ENCODE measurements at regions not wholly inside any gene's neighbourhood (a gene's known extent, or its start where the extent isn't known, plus 50 kb on each side); places are given as distances from the start of the nearest gene placed in this dataset.
"Not testable (repeated sequence)": the region's sequence is repeated elsewhere in the genome, so short reads cannot be mapped to it uniquely, and the experiment has no call there.

DNA sequence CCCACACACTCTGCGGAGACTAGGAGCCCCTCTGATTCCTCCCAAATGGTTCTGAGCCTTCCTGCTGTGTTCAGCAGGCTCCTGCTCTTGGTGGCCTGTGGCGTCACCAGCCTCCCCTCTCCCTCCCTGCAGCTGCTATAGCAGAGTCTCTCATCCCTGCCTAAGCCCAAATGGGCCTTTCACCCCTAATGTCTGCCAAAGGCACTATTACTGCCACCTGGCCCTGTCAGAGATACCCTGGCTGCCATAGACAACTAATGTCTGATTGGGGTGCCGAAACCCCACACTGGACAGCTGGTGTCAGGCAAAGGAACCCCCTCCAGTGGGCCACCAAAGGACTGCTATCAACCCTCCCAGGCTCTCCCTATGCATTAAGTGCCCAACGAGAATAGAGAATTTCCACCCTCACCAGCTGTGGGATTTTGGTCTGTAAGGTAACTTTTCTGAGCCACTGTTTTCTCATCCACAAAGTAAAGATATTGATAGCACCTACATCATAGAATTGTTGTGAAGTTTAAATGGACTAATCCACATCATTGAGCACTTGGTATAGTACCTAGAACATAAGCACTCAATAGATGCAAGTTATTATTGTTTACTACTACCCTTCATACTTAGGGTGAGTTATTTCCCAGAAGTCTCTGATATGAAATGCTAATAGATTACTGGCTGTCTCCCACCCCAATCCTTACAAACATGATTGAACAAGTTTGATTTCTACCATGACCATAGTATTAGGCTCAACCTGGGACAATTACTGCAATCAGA lies 421.3 kb downstream of the MID1IP1 start:
- no peak for DNase-seq (ENCODE audit: low read depth in 2 of 2)

GRCh38 chrX:39226251-39226650 lies 425.0 kb downstream of the MID1IP1 start:
- DNase-seq (ENCODE audit: low read depth in 2 of 2): no peak

DNA sequence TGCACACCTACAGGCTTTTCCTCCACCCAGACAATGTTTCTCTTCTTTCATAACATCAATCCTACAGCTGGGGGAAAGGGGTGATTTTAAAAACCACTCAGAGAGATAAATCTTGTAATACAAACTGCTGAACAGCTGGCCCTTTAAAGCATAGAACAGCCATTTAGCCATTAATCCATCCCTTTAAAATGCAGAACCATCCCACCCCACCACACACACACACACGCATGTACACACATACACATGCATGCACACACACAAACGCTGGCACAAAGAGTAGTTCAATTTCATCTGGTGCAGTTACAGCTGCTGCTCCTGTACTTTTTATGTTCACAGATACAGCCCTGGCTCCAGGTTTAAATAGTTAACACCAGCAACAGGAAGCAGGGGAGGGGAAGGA lies 426.1 kb downstream of the MID1IP1 start:
- DNase-seq (ENCODE audit: low read depth in 2 of 2): no peak

DNA sequence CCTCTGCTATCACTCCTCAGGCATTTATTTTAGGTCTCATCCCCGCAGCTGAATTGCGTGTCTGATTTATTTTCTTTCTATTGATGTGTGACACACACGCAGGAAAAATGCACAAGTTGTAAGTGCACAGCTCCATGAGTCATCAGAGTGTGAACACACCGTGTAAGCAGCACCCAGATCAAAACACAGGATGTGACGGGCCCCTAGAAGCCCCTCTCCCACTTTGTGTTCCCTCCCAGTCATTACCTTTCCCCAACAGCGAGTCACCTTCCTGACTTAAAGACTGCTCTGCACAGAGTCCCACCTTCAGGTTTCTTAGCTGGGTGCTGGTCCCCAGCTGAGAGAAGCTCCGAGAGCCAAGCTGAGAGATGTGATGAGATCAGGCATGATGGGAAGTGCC lies 436.7 kb downstream of the MID1IP1 start:
- no peak for DNase-seq (ENCODE audit: low read depth in 2 of 2)

GRCh38 chrX:39242187-39242586 lies 440.9 kb downstream of the MID1IP1 start:
- no peak for DNase-seq (ENCODE audit: low read depth in 2 of 2)

DNA sequence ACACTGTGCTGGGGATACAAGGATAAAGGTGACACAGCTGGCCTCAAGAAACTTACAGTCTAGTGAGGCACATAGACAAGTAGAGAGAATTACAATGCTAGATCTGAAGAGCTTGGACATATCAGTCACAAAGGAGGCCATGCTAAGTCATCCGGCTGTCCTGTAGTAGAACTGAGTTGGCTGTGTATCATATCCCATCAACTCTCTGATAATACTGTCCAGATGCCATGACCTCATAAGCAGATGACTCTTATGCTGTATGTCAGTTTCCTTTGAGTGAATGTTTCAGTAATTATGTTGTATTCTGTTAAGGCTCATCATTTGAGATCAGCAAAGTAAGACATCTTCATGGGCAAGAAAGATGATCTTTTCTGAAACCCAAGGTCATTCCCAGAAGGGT lies 442.9 kb downstream of the MID1IP1 start:
- DNase-seq (ENCODE audit: low read depth in 2 of 2): no peak

DNA sequence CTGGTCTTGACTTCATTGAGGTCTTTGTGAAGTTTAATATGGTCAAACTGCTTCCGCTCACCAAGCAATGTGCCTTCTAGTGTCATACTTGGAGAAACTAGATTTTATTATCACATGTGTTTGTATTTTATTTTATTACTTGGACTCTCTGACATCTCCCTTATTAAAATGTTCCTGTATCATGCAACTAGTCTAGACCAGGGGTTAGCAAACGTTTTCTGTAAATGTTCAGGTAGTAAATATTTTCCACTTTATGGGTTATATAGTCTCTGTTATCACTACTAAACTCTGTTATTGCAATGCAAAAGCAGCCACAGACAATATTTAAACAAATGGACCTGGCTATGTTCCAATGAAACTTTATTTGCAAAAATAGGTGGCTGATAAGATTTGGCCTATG lies 443.8 kb downstream of the MID1IP1 start:
- DNase-seq (ENCODE audit: low read depth in 2 of 2): no peak

GRCh38 chrX:39247536-39247935 lies 446.3 kb downstream of the MID1IP1 start:
- DNase-seq (ENCODE audit: low read depth in 2 of 2): no peak

DNA sequence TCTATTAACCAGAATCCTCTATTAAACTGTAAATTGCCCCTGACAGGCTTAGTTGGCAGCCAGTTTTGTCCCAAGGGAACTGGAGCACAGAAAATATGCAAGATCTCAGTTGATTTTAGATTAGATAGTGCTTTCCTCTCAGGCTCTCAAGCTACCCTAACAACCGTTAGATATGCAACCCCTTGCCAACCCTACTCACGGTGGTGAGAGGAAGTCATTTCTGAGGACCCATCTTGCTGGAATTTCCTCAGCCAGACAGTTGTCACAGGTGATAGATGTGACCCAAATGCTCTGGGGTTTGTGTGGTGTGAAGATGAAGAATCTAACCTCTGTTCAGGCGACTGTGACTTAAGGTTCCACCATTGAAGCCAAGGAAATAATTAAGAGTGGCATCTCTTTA lies 447.1 kb downstream of the MID1IP1 start:
- no peak for DNase-seq (ENCODE audit: low read depth in 2 of 2)

DNA sequence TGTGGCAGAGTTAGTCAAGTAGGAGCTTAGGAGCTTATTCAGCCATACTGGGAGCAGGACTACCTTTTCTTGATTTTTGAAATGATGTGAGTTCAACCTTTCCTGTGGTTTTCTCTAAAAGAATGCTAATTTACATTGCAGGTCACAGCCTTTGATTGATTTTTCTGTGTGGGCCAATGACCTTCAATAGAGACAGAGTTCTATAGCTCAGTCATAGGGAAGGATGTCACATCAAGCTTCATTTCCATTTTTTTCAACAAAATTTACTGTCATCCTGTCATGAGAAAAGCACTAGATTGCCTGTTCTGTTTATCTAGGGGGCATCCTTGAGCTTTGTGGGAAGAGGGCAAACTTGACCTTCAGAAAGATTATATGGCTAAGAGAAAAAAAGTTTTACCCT lies 448.7 kb downstream of the MID1IP1 start:
- DNase-seq (ENCODE audit: low read depth in 2 of 2): no peak

GRCh38 chrX:39251995-39252394 lies 450.7 kb downstream of the MID1IP1 start:
- DNase-seq (ENCODE audit: low read depth in 2 of 2): no peak

DNA sequence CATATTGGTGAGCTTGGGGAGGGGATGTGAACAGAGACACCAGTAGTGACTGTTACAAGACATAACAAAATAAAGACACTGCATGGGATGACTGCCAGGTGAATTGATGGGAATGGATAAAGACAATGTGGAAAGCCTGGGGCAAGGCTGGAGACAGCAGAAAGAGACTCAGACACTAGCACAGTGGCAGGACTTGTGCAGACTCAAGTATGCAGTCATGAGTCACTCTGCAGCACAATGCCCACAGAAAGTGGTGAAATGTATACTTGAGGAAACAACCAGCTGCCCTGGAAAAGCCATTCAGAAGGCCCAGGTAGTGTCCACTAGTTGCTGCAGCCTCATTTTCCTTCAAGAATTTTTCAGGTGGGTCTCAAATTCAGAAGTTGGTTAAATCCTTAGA lies 452.3 kb downstream of the MID1IP1 start:
- no peak for DNase-seq (ENCODE audit: low read depth in 2 of 2)

GRCh38 chrX:39258331-39258730 lies 457.1 kb downstream of the MID1IP1 start:
- DNase-seq (ENCODE audit: low read depth in 2 of 2): no peak

GRCh38 chrX:39260965-39261364 lies 459.7 kb downstream of the MID1IP1 start:
- DNase-seq (ENCODE audit: low read depth in 2 of 2): no peak

DNA sequence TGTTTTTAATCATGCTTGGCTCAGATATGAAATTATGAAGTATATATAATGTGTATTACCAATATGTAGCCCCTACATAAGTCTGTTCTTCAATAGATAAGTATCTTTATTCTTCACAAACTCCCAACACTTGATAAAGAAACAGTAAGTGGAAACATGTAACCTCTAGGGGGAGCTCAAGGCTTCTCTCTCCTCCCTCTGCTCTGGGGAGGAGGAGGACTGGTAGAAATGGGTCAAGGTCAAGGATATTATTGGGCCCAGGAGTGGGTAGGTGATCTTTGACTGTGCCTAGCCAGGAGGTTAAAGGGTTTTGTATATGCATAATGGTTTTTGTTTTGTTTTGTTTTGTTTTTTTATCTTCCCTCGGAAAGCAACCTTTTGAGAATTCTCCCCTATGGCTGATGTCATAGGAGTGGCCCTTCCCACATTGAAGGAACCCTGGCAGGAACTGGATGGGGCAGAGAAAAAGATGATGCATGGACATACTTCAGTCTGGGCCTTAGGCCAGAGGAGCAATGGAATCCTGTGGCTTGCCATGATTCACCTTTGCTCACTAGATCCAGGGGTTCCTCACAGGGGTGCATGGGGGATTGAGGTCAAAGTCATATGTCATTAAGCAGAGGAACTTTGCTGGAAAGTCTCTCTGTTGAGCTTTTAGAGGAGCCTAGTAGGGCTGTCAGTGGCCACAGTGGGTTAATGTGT lies 460.3 kb downstream of the MID1IP1 start:
- no peak for DNase-seq (ENCODE audit: low read depth in 2 of 2)

DNA sequence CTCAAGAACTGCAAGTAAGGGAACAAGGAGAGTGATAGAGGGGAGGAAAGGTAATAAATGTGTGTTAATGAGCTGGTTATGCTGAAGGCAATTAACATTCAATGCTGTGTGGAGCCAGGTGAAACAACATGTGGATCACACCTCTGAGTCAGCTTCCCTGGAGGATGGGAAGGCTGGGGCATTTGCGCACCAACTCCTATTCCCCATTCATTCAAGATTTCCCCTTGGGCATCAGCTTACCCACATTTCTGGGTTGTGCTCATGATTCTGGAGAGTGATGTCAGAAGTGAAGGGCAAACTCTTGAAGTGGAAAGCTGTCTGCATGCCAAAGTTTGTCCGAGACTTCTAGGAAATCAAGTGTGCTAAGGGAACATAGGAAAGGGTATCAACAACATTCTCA lies 461.4 kb downstream of the MID1IP1 start:
- DNase-seq (ENCODE audit: low read depth in 2 of 2): no peak

DNA sequence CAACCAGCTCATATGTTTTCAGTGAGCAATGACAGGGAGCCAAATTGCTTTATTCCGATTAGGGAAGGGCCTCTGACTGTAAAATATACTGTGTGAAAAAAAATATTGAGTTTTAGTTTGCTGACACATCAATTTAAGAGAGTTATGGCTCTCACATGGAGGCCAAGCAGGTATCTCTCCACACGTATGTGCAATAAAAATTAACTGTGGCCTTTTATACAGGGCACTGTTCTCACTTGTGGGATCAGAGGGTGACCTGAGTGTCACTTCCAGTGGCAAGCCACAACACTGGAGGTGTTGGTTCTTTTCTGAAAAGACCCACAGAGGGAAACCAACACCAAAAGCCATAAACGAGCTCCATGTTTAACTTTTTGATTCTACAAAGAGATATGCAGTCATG lies 462.8 kb downstream of the MID1IP1 start:
- DNase-seq (ENCODE audit: low read depth in 2 of 2): no peak

DNA sequence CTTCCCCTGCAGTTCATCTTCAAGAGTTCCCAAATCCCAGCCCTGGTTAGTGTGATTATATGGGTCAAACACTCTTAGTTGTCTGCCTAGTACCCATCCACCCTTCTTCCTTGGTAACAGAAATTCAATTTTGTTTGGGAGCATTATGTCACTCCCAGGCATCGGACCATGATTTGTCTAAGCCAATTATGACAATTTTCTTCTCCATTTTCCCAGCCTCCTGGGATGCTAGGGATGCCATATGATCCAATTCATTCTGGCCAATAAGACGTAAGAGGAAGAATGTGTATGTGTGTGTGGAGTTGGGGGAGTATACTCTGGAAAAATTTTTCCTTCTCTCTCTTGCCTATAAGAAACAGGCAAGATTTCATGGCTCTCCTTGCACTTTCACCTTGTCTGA lies 465.9 kb downstream of the MID1IP1 start:
- DNase-seq (ENCODE audit: low read depth in 2 of 2): no peak

- DNase-seq (ENCODE audit: low read depth in 2 of 2): no peak
These were observed 466.9 kb downstream of the MID1IP1 start for GRCh38 chrX:39268207-39268606.

DNA sequence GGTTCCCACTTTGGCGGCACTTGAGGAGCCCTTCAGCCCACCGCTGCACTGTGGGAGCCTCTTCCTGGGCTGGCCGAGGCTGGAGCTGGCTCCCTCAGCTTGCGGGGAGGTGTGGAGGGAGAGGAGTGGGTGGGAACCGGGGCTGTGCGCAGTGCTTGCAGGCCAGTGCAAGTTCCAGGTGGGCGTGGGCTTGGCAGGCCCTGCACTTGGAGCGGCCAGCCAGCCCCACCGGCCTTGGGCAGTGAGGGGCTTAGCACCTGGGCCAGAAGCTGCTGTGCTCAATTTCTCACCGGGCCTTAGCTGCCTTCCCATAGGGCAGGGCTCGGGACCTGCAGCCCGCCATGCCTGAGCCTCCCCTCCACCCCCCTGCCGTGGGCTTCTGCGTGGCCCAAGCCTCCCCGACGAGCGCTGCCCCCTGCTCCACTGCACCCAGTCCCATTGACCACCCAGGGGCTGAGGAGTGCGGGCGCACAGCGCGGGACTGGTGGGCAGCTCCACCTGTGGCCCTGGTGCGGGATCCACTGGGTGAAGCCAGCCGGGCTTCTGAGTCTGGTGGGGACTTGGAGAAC lies 474.3 kb downstream of the MID1IP1 start:
- DNase-seq (ENCODE audit: low read depth in 2 of 2): no peak

GRCh38 chrX:39277685-39278390 lies 476.6 kb downstream of the MID1IP1 start:
- DNase-seq (ENCODE audit: low read depth in 2 of 2): not testable (repeated sequence)

DNA sequence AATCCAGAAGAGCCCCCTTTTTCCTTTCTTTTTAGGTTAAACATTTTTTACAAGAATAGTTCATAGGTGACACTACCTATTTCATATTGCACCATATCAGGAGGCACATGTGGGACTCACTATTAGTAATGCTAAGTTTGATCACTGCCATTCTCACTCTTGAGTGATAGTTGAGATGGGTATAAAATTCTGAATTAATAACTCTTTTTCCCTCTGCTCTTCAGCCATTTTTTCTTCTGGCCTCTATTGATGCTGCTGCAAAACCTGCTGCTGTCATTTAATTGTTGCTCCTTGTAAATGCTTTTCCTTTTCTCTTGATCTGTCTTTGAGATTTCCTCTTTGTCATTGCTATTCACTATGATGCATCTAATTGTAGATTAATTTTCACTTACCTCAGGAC lies 482.0 kb downstream of the MID1IP1 start:
- DNase-seq (ENCODE audit: low read depth in 2 of 2): no peak

- no peak for DNase-seq (ENCODE audit: low read depth in 2 of 2)
These were observed 487.3 kb downstream of the MID1IP1 start for GRCh38 chrX:39288592-39288991.

All from activated CD8-positive, alpha-beta memory T cell treated with anti-CD3 and anti-CD28 coated beads for 4 hours (primary cell).